HG03175 (cell line): ENCODE measurements at regions not wholly inside any gene's neighbourhood (a gene's known extent, or its start where the extent isn't known, plus 50 kb on each side); places are given as distances from the start of the nearest gene placed in this dataset.
"Not testable (repeated sequence)": the region's sequence is repeated elsewhere in the genome, so short reads cannot be mapped to it uniquely, and the experiment has no call there.

Experiments used
- ATAC-seq: cut with Tn5 transposase; IDR thresholded peaks from one replicate; pipeline ENCODE4 v1.9.1; 2021; ENCODE audit warnings: mild to moderate bottlenecking, moderate library complexity; ENCODE audit not compliant: unreplicated experiment

DNA sequence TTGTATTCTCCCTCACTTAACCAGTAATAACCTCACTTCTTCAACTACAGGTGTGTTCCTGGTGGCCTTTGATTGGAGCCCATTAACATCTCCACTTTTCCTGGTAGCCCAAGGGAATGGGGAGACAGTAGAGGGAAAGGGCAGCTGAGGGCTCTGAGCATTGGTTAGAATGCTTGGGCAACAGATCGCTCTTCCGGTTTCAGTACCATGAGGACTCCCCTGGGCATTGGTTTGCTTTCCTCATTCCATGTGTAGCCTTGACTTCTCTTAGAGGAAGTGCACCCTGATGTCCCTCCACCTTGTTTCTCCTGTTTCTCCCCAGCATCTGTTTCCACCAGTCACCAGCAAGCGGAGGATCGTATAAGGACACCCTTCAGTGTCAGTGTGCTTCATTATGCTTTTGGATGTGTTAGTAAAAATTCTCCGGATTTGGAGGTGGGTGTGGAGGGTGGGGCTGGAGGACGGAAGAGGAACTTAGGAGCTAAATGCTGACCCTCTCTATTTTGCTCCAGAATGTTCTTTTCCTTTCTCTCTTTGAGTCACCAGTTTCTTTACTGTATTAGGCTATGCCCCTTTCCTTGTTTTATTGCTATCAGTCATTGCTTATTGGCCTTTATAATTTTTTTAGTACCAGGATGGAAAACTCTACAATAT is 50.6 kb upstream of the ZNG1B start:
- ATAC-seq, result not testable (repeated sequence)

DNA sequence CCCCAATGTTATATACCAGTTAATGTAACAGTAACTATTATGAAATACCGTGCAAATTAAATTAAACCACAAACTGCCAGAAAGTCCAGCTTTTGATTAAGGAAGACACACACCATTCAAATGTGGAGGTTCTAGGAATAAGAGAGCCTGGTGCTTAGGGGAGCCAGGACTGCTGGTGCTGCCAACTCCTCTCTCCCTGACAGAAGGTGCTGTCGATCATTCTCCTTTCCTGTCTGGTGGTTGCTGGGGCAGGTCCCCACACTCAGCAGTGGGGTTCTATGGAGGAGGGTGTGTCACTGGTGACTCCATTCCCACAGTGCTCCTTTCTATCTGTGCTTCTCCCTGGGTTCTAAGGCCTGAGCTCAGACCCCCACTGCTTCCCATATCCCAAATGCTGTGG is 57.9 kb upstream of the ZNG1B start:
- not testable (repeated sequence) for ATAC-seq

DNA sequence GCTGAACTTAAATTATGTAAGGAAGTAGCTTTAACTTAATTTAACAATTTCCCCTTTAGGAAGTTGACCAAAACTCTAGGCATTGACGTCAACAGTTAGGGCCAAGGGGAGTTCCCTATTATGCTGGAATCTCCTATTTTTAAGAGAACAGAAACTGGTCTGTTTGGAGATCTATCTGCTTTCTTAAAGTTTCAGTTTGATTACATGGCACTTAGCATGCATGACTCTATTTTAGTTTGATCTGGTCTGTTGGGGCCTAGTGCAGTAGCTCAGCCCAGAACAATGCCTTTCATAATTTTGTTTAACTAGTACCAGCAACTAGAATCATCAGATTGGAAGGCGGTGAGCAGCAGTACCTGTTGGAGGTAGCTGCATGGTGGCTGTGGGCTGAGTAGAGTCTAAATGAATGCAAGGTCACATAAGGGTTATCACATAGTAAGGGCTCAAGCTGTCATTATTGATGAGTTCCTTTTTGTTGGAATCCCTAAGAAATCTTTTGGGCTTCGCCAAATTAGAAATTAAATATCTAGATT is 60.5 kb upstream of the ZNG1B start:
- ATAC-seq, result peak; percentile 80

GRCh38 chr2:113376253-113376912 is 61.1 kb upstream of the ZNG1B start:
- peak; percentile 22 for ATAC-seq

GRCh38 chr2:113374857-113375256 is 62.6 kb upstream of the ZNG1B start:
- not testable (repeated sequence) for ATAC-seq

DNA sequence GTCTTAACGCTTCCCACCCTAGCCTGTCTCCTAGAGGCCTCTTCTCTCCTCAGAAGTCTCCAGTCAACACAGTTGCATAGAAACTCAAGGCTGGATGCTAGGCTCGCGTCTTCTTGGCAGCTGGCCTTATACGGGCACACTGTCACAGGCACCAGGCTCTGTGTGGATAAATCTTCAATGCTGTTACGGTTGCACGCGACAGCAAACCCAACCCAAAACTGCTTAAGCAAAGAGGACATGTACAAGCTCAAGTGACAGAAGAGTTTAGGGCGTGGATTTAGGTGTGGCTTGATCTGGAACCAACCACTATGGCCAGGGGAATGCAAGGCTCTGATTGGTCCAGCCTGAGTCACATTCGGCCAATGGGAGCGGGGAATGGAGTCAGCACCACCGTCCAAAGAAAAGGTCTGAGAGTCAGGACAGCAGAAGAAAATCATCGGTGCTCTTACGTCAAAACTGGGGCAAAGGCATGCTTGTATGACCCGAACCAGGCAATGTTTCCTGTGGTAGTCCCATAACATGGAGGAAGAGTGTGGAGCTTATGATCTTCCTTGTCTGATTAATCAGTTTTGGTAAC is 65.1 kb upstream of the ZNG1B start:
- not testable (repeated sequence) for ATAC-seq

- ATAC-seq, result peak; percentile 50
Measured at GRCh38 chr2:113370478-113371091, 66.9 kb upstream of the ZNG1B start.

DNA sequence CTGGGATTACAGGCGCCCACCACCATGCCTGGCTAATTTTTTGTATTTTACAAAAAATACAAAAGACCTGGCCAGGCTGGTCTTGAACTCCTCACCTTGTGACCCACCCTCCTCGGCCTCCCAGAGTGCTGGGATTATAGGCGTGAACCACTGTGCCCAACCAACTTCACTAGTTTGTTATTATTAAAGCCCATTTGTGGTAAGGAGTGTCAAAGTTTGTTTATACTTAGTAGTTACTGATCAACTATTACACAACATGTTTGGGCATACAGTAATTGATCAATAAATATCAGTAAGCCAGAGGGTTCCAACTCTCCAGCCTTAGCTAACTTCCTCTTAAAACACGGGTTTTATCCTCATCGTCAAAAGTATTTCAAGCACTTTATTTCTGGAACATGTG is 67.5 kb upstream of the ZNG1B start:
- no peak for ATAC-seq

DNA sequence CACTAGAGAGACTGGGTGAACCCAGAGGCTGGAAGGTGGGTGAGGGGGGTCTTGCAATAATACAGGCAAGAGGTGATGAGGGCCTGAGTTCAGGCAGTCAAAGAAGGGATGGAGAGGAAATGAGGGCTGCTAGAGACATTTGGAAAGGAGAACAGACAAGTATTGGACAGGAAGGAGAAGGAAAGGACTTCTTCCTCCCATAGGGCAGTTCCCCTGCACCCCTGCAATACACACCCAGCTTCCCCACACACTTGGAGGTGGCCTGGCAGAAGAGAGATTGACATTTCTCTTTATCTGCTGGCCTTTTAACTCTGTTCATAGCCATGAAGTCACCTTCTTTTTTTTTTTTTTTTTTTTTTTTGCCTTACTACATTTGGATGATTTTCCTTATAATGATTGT is 68.9 kb upstream of the ZNG1B start:
- not testable (repeated sequence) for ATAC-seq

DNA sequence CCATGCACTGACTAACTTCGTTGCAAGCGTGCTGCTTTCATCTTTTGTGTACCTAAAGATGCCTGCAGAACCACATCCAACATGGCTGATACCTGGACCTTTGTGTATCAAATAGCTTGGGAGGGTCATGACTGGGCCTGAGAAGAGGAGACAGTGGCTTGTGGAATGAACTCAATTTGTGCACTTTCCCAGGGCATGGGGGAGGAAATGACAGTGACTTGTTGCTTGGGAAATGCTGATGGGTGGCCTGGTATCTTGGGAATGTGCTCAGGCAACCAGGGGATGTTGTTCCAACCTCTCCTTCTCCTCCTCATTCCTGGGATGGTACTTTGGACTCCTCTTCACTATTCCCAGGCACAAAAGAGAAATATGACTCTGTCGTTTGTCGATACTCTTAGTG is 70.7 kb upstream of the ZNG1B start:
- ATAC-seq, result not testable (repeated sequence)

- ATAC-seq, result not testable (repeated sequence)
Measured at GRCh38 chr2:113365791-113366190, 71.7 kb upstream of the ZNG1B start.

GRCh38 chr2:113365290-113365689 is 72.2 kb upstream of the ZNG1B start:
- ATAC-seq, result not testable (repeated sequence)

DNA sequence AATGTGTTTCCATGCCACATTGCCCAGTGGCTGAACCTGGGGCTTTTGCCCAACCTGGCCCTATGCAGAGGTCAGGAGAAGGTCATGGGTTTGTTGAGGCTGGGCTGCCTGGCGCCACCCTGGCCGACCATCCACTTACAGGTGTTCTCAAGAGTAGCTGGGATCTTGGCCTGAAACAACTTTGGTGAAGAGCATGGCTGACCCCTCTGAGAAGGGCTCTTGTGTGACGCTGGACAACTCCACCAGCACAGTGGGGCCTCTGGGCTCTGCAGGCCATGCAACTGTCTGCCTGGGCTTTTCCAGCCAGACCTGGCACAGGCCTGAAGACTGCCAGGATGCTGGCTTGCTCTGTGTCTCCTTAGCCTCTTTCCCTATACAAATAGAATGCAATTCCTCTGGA is 76.4 kb upstream of the ZNG1B start:
- ATAC-seq, result no peak

DNA sequence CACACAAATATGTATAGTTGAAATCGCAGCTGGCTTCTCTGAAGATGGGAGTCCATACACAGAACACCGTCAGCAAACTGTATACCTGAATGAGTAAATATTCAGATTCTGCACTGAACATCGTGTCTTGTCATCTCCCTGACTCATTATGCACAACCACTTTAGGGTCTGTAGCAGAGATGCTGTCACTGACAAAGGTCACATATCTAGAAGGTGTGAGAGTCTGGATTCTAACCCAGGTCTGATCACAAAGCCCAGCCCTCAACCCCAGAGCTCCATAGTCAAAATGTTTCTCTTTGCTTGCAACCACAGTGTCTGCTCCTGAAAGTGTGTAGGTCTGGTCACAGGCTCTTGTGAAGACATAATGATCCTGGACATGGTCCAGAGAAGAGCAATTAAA is 78.3 kb upstream of the PAX8 start:
- ATAC-seq, result no peak

GRCh38 chr2:113356284-113356683 is 77.6 kb upstream of the PAX8 start:
- ATAC-seq, result not testable (repeated sequence)

DNA sequence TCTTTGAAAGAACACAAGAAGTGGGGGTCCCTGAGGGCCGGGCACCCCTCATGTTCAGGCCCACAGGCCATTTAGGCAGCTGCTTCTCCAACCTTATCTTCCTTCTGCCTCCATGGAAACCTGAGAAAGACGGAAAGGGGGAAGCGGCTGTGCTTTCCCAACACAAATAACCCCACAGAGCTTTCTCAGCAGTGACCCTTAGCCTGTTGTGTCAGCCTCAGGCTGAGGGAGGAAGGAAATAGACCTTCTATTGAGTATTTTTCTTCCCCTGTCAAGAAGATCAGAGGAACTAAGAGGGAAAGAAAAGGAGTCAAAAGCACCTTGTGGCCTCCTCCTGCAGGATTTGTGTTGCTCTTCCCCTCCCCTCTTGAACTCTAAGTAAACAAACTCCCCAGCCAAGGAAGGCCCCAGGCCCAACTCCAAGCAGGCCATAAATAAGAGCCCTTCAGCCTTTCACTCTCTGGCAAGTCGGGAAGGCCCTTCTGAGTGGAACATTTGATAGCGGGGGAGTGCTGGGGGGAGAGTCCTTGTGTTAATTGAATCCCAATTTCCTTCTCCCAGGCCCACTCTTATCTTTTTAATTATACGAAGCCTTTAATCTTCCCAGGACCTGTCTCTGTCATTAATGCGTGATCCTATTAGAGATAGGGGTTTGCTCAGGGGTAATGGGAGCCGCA is 76.8 kb upstream of the PAX8 start:
- not testable (repeated sequence) for ATAC-seq

DNA sequence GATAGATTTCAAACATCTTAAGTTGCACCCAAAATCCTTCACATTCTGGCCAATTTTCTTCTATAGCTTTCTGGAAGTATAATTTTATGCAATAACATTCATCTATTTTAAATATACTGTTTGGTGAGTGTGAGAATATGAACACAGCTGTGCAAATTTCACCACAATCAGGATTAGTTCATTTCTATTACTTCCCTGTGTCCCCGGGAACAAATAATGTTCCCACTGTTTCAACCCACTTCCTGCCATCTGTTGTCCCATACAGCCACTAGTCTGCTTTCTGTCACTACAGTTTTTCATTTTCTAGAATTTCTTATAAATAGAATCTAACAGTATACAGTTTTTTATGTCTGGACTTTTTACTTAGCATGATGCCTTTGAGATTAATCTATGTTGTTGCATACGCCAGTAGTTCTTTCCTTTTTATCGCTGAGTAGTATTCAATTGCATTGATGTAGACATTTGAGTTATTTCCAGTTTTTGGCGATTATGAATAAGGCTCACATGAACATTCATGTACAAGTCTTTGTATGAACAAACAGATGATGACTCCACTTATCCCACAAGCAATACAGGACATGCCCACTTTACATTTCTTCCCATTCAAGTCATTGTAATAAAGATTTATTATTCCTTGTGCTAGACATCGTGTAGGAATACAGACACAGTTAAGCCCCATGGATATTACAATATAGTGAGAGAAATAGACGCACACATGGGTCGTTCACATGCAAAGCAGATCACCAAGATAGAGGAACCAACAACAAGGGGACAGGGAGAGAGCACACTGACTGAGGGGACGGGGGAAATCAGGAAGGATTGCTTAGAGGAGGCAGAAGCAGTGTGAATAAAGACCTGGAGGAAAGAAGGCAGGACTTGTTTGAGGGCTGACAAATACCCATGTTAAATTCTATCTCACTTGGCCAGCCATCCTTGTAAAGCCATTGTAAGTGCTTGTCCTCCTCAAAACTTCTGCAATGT is 72.9 kb upstream of the PAX8 start:
- ATAC-seq, result no peak

DNA sequence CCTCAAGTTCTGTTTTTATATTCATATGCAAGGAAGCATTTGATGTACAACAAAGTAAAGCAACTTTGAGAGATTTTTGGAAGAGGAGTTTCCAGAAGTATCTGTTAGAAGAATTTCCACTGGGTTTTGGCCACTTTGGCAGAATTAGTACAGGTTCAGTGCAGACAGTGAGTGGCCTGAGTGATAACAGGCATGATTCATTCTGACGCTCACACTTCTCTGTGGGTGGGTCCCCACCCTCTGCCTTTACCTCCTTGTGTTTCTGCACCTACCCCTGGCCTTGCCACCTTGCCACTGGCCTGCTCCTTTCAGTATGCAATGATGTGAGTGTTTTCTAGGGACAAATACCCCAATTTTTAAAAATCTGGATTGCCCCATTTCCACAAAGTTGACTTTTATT is 65.1 kb upstream of the PAX8 start:
- ATAC-seq, result not testable (repeated sequence)

GRCh38 chr2:113342650-113343049 is 63.9 kb upstream of the PAX8 start:
- ATAC-seq, result no peak

- ATAC-seq, result not testable (repeated sequence)
Measured at GRCh38 chr2:113341870-113342253, 63.1 kb upstream of the PAX8 start.
